DMS153 (cell line): ENCODE measurements at regions not wholly inside any gene's neighbourhood (a gene's known extent, or its start where the extent isn't known, plus 50 kb on each side); places are given as distances from the start of the nearest gene placed in this dataset.
A peak's percentile ranks its signal among the peaks of the same experiment; 100 is the strongest.
"Not testable (repeated sequence)": the region's sequence is repeated elsewhere in the genome, so short reads cannot be mapped to it uniquely, and the experiment has no call there.

ENCODE experiments used
- DNase-seq: peaks from one replicate; lab custom pipeline; 2025; lab: John Stamatoyannopoulos, UW

DNA sequence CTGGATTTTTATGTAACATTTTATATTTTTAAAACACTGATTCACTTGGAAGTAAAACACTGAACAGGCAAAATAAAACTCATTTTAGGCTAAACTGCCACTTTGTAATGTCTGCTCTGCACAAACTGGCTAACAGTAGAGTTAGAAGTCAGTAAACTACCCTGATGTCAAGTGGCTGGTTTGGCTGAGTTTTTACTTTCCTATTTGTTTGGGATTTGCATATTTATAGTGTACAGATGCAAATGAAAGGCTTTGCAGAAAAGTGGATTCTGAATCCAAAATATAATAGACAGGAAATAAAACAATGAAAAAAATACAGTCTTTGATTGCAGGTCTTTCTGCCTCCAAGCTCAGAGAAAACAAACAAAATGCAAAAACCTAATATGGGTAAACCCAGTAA is 213.1 kb downstream of the CDH26 start:
- DNase-seq: no peak

DNA sequence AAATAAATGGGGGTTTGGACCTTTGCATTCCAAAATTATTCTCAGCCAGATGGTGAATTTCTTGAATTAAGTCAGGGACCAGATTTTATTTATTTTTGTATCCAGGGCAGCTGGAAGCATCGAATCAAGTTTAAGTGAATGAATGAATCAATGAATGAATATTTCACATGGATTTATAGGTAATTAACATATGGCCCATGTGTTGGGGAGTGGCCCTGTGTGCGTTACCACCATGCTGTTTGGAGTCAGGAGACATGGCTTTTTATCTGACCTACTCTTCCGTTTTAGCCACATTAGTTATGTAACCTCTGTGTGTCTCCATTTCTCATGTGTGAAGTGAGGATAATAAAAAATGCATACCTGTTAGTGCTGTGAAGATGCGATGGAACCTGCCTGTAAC is 213.5 kb downstream of the CDH26 start:
- DNase-seq: no peak

- no peak for DNase-seq
Measured at GRCh38 chr20:60172346-60172984, 214.2 kb downstream of the CDH26 start.

GRCh38 chr20:60177080-60177479 is 218.9 kb downstream of the CDH26 start:
- no peak for DNase-seq

GRCh38 chr20:60180986-60181385 is 222.8 kb downstream of the CDH26 start:
- no peak for DNase-seq

GRCh38 chr20:60186412-60186811 is 228.2 kb downstream of the CDH26 start:
- DNase-seq: no peak

- no peak for DNase-seq
Measured at GRCh38 chr20:60187683-60188082, 229.5 kb downstream of the CDH26 start.

- DNase-seq: no peak
Measured at GRCh38 chr20:60191014-60191413, 232.8 kb downstream of the CDH26 start.

- DNase-seq: no peak
Measured at GRCh38 chr20:60192326-60192725, 234.1 kb downstream of the CDH26 start.

DNA sequence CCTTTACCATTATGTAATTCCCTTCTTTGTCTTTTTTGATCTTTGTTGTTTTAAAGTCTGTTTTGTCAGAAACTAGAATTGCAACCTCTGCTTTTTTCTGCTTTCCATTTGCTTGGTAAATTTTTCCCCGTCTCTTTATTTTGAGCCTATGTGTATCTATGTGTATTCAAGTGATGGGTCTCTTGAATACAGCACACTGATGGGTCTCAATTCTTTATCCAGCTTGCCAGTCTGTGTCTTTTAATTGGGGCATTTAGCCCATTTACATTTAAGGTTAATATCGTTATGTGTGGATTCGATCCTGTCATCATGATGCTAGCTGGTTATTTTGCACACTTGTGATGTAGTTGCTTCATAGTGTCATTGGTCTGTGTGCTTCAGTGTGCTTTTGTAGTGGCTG is 240.9 kb downstream of the CDH26 start:
- not testable (repeated sequence) for DNase-seq

- no peak for DNase-seq
Measured at GRCh38 chr20:60199866-60200265, 241.6 kb downstream of the CDH26 start.

DNA sequence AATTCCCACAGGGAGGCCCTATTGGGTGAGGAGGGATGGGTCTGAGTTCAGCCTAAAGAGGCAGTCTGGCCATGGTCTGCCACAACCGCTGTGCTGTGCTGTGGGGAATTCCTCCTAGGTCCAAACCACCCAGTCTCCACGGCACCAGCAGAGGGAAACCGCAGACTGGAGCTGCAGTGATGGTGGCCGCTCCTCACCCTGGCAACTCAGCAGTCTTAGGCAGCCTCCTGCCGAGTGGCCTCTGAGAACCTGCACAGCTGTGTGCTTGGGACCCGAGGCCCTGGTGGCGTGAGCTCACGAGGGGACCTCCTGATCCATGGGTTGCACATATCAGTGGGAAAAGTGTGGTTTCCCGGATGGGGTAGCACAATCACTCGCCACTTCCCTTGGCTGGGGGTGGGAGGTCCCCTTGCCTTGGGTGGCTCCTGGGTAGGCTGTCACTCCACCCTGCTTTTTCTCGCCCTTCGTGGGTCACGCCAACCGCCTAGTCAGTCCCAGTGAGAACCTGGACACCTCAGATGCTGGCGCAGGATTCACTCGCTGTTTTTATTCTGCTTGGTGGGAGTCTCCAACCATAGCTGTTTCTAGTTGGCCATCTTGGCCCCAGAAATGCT is 242.2 kb downstream of the CDH26 start:
- no peak for DNase-seq

GRCh38 chr20:60201198-60201835 is 243.1 kb downstream of the CDH26 start:
- DNase-seq: no peak

DNA sequence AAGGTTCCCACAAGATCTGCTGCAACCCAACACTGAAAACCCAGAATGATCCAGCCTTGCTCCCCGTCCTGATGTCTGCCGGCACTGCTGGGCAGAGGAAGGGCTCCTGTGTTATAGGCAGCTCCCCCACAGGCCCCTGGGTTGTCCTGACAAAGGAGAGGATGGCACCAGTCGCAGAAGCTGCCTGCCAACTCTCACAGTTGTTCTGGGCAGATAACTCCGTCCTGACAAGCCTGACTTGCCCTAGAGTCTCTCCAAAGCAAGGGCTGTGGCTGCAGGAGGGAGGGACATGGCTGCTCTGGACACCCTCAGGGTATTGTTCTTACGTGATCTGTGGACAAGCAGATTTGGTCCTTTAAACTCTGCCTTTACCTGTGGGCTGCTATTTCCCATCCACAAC is 243.8 kb downstream of the CDH26 start:
- no peak for DNase-seq

DNA sequence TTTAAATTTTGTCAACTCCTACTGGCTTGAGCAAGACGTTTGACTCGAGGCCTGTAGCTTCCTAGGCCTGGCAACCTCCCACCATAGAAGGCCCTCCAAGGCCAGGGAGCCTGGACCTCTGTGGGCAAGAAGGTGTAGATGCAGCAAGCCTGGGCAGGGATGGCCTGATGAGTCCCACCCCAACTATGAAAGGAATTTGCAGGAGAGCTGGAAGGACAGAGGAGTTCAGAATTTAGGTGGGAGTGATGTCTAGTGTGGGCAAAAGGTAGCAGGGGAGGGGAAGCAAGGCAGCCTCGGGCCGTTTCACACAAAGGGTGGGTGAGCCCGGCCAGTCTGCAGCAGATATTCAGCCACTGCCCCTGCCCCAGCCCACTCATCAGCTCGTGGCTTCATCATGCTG is 245.2 kb downstream of the CDH26 start:
- no peak for DNase-seq

DNA sequence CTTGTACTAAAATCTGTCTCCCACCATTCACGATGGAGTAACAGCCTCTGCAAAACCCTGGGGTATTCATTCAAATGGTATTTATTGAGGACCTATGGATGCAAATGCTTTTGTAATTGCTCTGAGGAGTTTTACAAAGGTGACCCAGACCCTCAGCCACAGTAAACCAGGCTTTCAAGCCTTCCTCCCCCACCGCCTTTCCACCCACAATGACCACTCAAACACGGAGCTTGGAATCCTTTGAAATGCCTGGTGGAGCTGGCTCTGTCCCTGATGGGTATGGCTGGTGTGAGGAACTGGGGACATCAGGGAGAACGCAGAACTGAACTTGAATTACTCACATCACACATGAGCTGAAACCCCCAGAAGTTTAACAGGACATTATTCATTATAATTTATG is 246.4 kb downstream of the CDH26 start:
- no peak for DNase-seq

DNA sequence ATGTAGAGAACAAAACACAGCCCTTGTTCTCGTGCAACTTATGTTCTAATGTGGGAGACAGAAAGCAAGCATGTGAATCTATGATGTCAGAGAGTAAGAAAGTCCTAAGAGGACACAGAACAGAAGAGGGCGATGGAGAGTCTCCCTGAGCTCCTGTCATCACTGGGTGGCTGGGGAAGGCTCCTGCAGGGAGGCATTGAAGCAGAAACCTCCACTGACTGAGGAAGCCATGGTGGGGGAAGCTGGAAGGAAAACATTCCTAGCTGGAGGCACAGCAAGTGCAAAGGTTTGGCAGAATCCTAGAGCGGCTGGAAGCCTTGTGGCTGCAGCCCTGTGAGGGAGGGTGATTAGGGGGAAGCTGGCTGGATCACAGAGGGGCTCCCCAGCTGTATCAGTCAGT is 248.0 kb downstream of the CDH26 start:
- peak; percentile 6 for DNase-seq

GRCh38 chr20:60209048-60209447 is 250.8 kb downstream of the CDH26 start:
- no peak for DNase-seq

GRCh38 chr20:60210779-60211617 is 252.8 kb downstream of the CDH26 start:
- peak; percentile 22 for DNase-seq

GRCh38 chr20:60211618-60212463 is 253.6 kb downstream of the CDH26 start:
- DNase-seq: no peak

DNA sequence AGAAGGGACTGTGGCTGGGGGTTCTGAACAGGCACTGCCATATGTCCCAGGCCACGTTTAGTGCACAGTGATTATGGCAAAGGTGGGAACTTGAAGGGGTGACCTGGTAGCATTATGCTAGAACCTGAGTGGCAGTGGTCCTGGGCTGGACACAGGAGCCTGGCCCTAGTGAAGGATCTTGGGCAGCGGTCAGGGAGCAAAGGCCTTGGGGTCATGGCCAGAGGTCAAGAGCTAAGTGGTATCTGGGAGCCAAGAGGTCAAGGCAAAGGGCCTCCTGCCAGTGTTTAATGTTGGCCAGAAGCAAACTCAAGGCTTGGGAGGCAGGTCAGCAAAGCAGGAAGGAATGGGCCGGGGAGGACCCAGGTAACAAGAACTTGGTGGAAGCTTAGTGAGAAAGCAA is 254.5 kb downstream of the CDH26 start:
- no peak for DNase-seq
